ENCODE measurements at regions not wholly inside any gene's neighbourhood (a gene's known extent, or its start where the extent isn't known, plus 50 kb on each side); places are given as distances from the start of the nearest gene placed in this dataset.

DNA sequence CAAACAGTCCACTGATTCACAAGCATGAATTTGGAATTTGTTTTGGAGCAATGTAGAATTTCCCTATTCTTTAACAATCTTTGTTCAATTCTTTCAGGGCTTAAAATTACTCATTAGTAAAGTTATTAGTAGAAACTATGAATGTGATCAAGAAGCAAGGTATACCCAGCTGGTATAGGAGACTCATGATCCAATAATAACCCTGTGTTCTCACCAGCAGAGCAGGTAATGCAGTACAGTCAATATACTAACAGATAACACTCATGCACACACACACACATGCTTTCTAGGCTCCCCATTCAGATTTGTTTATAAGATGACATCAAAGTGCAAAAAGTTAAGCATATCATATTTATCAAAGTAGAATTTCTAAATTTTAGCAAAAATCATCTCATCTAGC is 445.2 kb downstream of the ELAVL2 start:
- no peaks in the 10 kb centered on the region for H3K9me3 Mint-ChIP-seq (ENCODE audit: unreplicated experiment)
- TF ChIP-seq, protein P1, sequence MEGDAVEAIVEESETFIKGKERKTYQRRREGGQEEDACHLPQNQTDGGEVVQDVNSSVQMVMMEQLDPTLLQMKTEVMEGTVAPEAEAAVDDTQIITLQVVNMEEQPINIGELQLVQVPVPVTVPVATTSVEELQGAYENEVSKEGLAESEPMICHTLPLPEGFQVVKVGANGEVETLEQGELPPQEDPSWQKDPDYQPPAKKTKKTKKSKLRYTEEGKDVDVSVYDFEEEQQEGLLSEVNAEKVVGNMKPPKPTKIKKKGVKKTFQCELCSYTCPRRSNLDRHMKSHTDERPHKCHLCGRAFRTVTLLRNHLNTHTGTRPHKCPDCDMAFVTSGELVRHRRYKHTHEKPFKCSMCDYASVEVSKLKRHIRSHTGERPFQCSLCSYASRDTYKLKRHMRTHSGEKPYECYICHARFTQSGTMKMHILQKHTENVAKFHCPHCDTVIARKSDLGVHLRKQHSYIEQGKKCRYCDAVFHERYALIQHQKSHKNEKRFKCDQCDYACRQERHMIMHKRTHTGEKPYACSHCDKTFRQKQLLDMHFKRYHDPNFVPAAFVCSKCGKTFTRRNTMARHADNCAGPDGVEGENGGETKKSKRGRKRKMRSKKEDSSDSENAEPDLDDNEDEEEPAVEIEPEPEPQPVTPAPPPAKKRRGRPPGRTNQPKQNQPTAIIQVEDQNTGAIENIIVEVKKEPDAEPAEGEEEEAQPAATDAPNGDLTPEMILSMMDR (IDR thresholded peaks at IDR 0.05; ENCODE audit: unreplicated experiment), result no peak
- H3K27me3 Mint-ChIP-seq (ENCODE audit: unreplicated experiment), result peaks cover 3% of the 10 kb centered on the region
- H3K4me3 Mint-ChIP-seq (ENCODE audit: unreplicated experiment), result no peak overlapping the region
- no peaks in the 10 kb centered on the region for H3K36me3 Mint-ChIP-seq (ENCODE audit: low read depth, unreplicated experiment)
- H3K4me1 Mint-ChIP-seq (ENCODE audit: unreplicated experiment), result no peaks in the 10 kb centered on the region
- H3K27ac Mint-ChIP-seq (ENCODE audit: unreplicated experiment), result no peak overlapping the region
- no peak for DNase-seq (ENCODE audit: low spot score)

DNA sequence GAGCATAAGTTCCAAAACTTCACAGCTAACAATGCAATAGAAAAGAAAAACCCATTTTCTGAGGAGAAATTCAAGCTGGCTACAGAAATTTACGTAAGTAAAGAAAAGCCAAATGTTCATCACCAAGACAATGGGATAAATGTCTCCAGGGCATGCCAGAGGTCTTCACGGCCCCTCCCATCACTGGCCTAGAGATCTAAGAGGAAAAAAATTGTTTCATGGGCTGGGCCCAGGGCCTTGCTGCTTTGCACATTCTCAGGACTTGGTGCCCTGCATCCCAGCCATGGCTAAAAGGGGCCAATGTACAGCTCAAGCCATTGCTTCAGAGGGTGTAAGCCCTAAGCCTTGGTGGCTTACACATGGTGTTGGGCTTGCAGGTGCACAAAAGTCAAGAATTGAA is 443.6 kb downstream of the ELAVL2 start:
- TF ChIP-seq, protein P1 (IDR thresholded peaks at IDR 0.05; ENCODE audit: unreplicated experiment), result no peak
- DNase-seq (ENCODE audit: low spot score), result no peak
- no peaks in the 10 kb centered on the region for H3K4me1 Mint-ChIP-seq (ENCODE audit: unreplicated experiment)
- H3K27ac Mint-ChIP-seq (ENCODE audit: unreplicated experiment), result no peak overlapping the region
- H3K4me3 Mint-ChIP-seq (ENCODE audit: unreplicated experiment), result no peak overlapping the region
- peaks cover 3% of the 10 kb centered on the region for H3K27me3 Mint-ChIP-seq (ENCODE audit: unreplicated experiment)
- no peaks in the 10 kb centered on the region for H3K36me3 Mint-ChIP-seq (ENCODE audit: low read depth, unreplicated experiment)
- no peaks in the 10 kb centered on the region for H3K9me3 Mint-ChIP-seq (ENCODE audit: unreplicated experiment)

GRCh38 chr9:23394189-23394588 is 431.9 kb downstream of the ELAVL2 start:
- Mint-ChIP-seq H3K27ac (ENCODE audit: unreplicated experiment) (no peak overlapping the region), H3K4me1 (ENCODE audit: unreplicated experiment) (no peaks in the 10 kb centered on the region), H3K36me3 (ENCODE audit: low read depth, unreplicated experiment) (no peaks in the 10 kb centered on the region), H3K27me3 (ENCODE audit: unreplicated experiment) (no peaks in the 10 kb centered on the region), H3K9me3 (ENCODE audit: unreplicated experiment) (no peaks in the 10 kb centered on the region), H3K4me3 (ENCODE audit: unreplicated experiment) (no peak overlapping the region)
- DNase-seq (ENCODE audit: low spot score), result no peak
- TF ChIP-seq, protein P1 (IDR thresholded peaks at IDR 0.05; ENCODE audit: unreplicated experiment), result no peak

GRCh38 chr9:23408874-23409273 is 417.2 kb downstream of the ELAVL2 start:
- DNase-seq (ENCODE audit: low spot score), result no peak
- TF ChIP-seq, protein P1 (IDR thresholded peaks at IDR 0.05; ENCODE audit: unreplicated experiment), result no peak
- peaks cover 1% of the 10 kb centered on the region for H3K27me3 Mint-ChIP-seq (ENCODE audit: unreplicated experiment)
- no peak overlapping the region for H3K27ac Mint-ChIP-seq (ENCODE audit: unreplicated experiment)
- no peaks in the 10 kb centered on the region for H3K36me3 Mint-ChIP-seq (ENCODE audit: low read depth, unreplicated experiment)
- peaks cover 4% of the 10 kb centered on the region for H3K4me1 Mint-ChIP-seq (ENCODE audit: unreplicated experiment)
- no peaks in the 10 kb centered on the region for H3K9me3 Mint-ChIP-seq (ENCODE audit: unreplicated experiment)
- H3K4me3 Mint-ChIP-seq (ENCODE audit: unreplicated experiment), result no peak overlapping the region

DNA sequence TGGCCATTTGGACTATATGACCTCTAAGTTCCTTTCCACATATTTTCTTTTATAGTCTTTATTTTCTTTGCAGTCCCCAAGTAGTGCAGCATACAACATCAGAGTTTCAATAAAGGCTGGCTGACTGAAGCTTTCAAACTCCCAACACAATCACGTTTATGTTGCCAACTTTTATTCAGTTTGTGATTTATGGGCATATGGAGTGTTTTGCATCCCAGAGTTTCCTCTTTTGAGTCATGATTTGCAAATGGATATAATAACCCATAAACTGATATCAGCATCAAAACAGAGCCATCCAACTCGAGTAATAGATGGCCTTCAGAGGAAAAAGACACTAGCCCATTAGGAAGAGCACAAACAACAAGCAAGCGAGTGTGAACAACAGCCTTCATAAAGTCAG is 414.0 kb downstream of the ELAVL2 start:
- DNase-seq (ENCODE audit: low spot score), result no peak
- no peak overlapping the region for H3K27ac Mint-ChIP-seq (ENCODE audit: unreplicated experiment)
- H3K27me3 Mint-ChIP-seq (ENCODE audit: unreplicated experiment), result peaks cover 1% of the 10 kb centered on the region
- H3K9me3 Mint-ChIP-seq (ENCODE audit: unreplicated experiment), result no peaks in the 10 kb centered on the region
- H3K4me1 Mint-ChIP-seq (ENCODE audit: unreplicated experiment), result peaks cover 12% of the 10 kb centered on the region
- TF ChIP-seq, protein P1 (IDR thresholded peaks at IDR 0.05; ENCODE audit: unreplicated experiment), result no peak
- no peak overlapping the region for H3K4me3 Mint-ChIP-seq (ENCODE audit: unreplicated experiment)
- no peaks in the 10 kb centered on the region for H3K36me3 Mint-ChIP-seq (ENCODE audit: low read depth, unreplicated experiment)

Data from endothelial cell (in vitro differentiated cells).